Gastrocnemius medialis (tissue), 4 donors: ENCODE measurements at regions not wholly inside any gene's neighbourhood (a gene's known extent, or its start where the extent isn't known, plus 50 kb on each side); places are given as distances from the start of the nearest gene placed in this dataset.

Experiments
- ATAC-seq, 2 donors: fragments of 150-250 bp; one replicate each; pipeline ENCODE4 v1.9.1; 2016
- DNase-seq, 2 donors: peaks; one replicate each; pipeline ENCODE4 v3.0.0-alpha.2; 2019
- H3K27ac ChIP-seq, 4 donors: fragments of 200-600 bp; sonication (generic); 1 replicate in 1 of 4; 2 replicates in 3 of 4; pipeline ENCODE4 v1.5.1; 2016 to 2018; ENCODE audit warnings: mild to moderate bottlenecking in 2 of 4, moderate library complexity in 1 of 4
- H3K27me3 ChIP-seq, 3 donors: fragments of 200-600 bp; sonication (generic) in 2 of 3; 1 replicate in 1 of 3; 2 replicates in 2 of 3; pipeline versions ENCODE4 v1.5.1 to v1.6.0; 2016 to 2019; ENCODE audit warnings: mild to moderate bottlenecking in 1 of 3, moderate library complexity in 1 of 3
- H3K36me3 ChIP-seq, 2 donors: fragments of 200-600 bp; sonication (generic) in 1 of 2; one replicate each; pipeline ENCODE4 v1.5.1; 2017 to 2018
- H3K4me1 ChIP-seq, 2 donors: fragments of 200-600 bp; sonication (generic) in 1 of 2; one replicate each; pipeline ENCODE4 v1.5.1; 2016 to 2017; ENCODE audit warnings: mild to moderate bottlenecking in 2 of 2
- H3K4me3 ChIP-seq, 4 donors: fragments of 200-600 bp; sonication (generic) in 3 of 4; 1 replicate in 1 of 4; 2 replicates in 3 of 4; pipeline ENCODE4 v1.5.1; 2016 to 2019; ENCODE audit warnings: mild to moderate bottlenecking in 2 of 4
- H3K9me3 ChIP-seq, 3 donors: fragments of 200-600 bp; sonication (generic) in 2 of 3; 1 replicate in 1 of 3; 2 replicates in 2 of 3; pipeline ENCODE4 v1.5.1; 2016 to 2019
- CTCF ChIP-seq, 5 experiments: fragments of 450-650 bp in 3 of 5; fragments of 200-600 bp in 2 of 5; sonication (generic) in 2 of 5; IDR thresholded peaks in 4 of 5; conservative IDR thresholded peaks in 1 of 5; 1 replicate in 4 of 5; 2 replicates in 1 of 5; pipeline ENCODE4 v1.5.1; 2016 to 2019; ENCODE audit warnings: antibody characterized with exemption in 5 of 5, mild to moderate bottlenecking in 3 of 5, moderate library complexity in 3 of 5
- POLR2A ChIP-seq, 2 donors: fragments of 450-650 bp; IDR thresholded peaks; one replicate each; pipeline ENCODE4 v1.6.1; 2017; ENCODE audit warnings: antibody characterized with exemption in 2 of 2, mild to moderate bottlenecking in 2 of 2, moderate library complexity in 2 of 2
- in situ Hi-C, 4 donors: fragments of 200-750 bp; cut with MboI; loops; one replicate each; pipeline versions ENCODE4 v1.15.0 to v1.8.0; 2017; ENCODE audit warnings: low sequenced_read_pairs in 4 of 4
- intact Hi-C: fragments of 100-400 bp; cut with DNase I; formaldehyde crosslinking; loops from one replicate; pipeline ENCODE4 v1.15.1; 2023; ENCODE audit warnings: low total_unique reads

DNA sequence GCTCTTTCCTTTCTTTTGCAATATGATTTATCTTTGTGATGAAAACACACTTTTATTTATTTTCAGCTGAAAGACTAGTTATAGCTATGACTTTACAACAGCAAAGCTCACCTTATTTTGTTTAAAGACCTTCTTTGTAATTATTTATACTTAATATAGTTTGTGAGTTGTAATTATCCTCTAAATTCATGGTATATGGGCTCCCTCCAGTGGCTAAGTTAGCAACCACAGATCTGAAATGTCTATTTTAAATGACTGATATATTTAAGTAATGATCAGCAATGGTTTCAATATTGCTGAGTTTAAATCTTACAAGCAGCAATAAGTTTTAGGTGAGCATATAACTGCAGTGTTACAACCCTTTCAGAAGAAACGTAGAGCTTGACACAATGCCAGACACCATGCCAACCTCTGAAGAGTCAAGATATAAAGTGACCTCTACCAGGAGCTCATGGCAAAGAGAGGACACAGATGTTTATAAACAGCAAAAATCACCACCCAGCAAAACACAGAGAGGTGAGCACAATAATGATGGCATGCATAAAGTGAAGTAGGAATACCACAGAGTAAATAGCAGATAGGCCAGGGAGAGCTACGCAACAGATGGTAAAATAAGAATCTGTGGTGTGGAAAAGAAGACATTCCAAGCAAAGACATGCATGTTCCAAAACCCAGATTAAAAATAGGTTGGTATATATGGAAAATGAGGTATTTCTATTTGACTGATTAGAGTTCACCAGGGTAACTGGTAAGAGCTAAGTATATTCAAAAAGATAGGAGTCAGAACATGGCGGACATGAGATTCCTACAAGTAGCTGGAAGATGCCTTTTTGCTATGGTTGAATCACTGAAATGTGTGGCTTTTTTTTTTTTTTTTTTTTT lies 143.7 kb upstream of the ZNF385D start:
- Histone ChIP-seq H3K27me3 (no peaks in the 10 kb centered on the region), H3K27ac (no peak overlapping the region), H3K9me3 (no peaks in the 10 kb centered on the region), H3K4me1 (peaks cover 0 to 9% of the 10 kb centered on the region in 2 donors), H3K4me3 (no peak overlapping the region), H3K36me3 (no peaks in the 10 kb centered on the region)
- DNase-seq, result no peak
- in situ Hi-C loops (loop anchor here (10.0 to 25.0 kb wide), 3 partner anchors 140 to 1557 kb away; partner anchors contain the start of gene ZNF385D (in 3 of the 4)), intact Hi-C loops (loop anchor here (1.0 to 5.0 kb wide), 2 partner anchors 142 to 1382 kb away; no protein-coding TSS in a partner anchor)
- peak; percentile 10 to 71 (median 53) for TF ChIP-seq CTCF (IDR thresholded peaks at IDR 0.05 in 4 of 5, conservative IDR thresholded peaks at IDR 0.05 in 1 of 5)
- no peak for TF ChIP-seq POLR2A (IDR thresholded peaks at IDR 0.05)
- ATAC-seq, result no peak

GRCh38 chr3:21898316-21898715 lies 147.3 kb upstream of the ZNF385D start:
- H3K4me1 ChIP-seq, result peaks cover 0 to 11% of the 10 kb centered on the region in 2 donors
- H3K27me3 ChIP-seq, result no peaks in the 10 kb centered on the region
- ATAC-seq (no peak), DNase-seq (no peak)
- H3K4me3 ChIP-seq, result no peak overlapping the region
- H3K9me3 ChIP-seq, result no peaks in the 10 kb centered on the region
- TF ChIP-seq CTCF (IDR thresholded peaks at IDR 0.05 in 4 of 5, conservative IDR thresholded peaks at IDR 0.05 in 1 of 5) (no peak), POLR2A (IDR thresholded peaks at IDR 0.05) (no peak)
- intact Hi-C loops, result no loop called here
- in situ Hi-C loops, result loop anchor here (10.0 to 25.0 kb wide), 3 partner anchors 144 to 1561 kb away; partner anchors contain the start of gene ZNF385D (in 3 of the 4)
- H3K27ac ChIP-seq, result no peak overlapping the region
- H3K36me3 ChIP-seq, result no peaks in the 10 kb centered on the region

GRCh38 chr3:21901484-21901883 lies 150.5 kb upstream of the ZNF385D start:
- DNase-seq (no peak), ATAC-seq (no peak)
- Histone ChIP-seq H3K36me3 (no peaks in the 10 kb centered on the region), H3K4me1 (peaks cover 0 to 6% of the 10 kb centered on the region in 2 donors), H3K27me3 (no peaks in the 10 kb centered on the region), H3K9me3 (no peaks in the 10 kb centered on the region), H3K27ac (no peak overlapping the region), H3K4me3 (no peak overlapping the region)
- in situ Hi-C loops (no loop called here), intact Hi-C loops (no loop called here)
- TF ChIP-seq CTCF (IDR thresholded peaks at IDR 0.05 in 4 of 5, conservative IDR thresholded peaks at IDR 0.05 in 1 of 5) (no peak), POLR2A (IDR thresholded peaks at IDR 0.05) (no peak)

DNA sequence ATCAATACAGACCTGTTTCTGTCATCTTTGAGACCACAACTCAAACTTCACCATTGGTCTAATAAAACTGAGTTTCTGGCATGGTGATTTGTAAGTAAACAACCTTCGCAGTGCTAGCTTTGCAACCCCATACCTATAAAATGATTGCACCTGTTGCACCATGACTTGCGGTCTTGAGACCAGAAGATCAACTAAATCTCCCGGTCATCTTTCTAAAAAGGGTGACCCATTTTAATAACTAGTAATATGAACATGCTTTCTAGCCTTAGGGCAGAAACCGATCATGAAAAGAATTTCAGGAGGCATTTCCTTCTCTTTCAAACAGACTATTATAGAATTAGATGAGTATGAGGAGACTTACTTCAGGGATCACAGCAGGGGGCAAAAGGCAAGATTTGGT lies 151.9 kb upstream of the ZNF385D start:
- intact Hi-C loops, result no loop called here
- no peak overlapping the region for H3K4me3 ChIP-seq
- in situ Hi-C loops, result no loop called here
- DNase-seq (no peak), ATAC-seq (peak in 1 of 2 donors; percentile 42)
- H3K27ac ChIP-seq, result no peak overlapping the region
- H3K27me3 ChIP-seq, result no peaks in the 10 kb centered on the region
- peaks cover 0 to 6% of the 10 kb centered on the region in 2 donors for H3K4me1 ChIP-seq
- TF ChIP-seq POLR2A (IDR thresholded peaks at IDR 0.05) (no peak), CTCF (IDR thresholded peaks at IDR 0.05 in 4 of 5, conservative IDR thresholded peaks at IDR 0.05 in 1 of 5) (no peak)
- H3K36me3 ChIP-seq, result no peaks in the 10 kb centered on the region
- no peaks in the 10 kb centered on the region for H3K9me3 ChIP-seq
